Vagina (tissue), 2 donors: ENCODE measurements at regions not wholly inside any gene's neighbourhood (a gene's known extent, or its start where the extent isn't known, plus 50 kb on each side); places are given as distances from the start of the nearest gene placed in this dataset.

Experiments
- POLR2A ChIP-seq, 2 donors: fragments of 450-650 bp; IDR thresholded peaks; one replicate each; pipeline ENCODE4 v1.6.1; 2017; ENCODE audit warnings: antibody characterized with exemption in 2 of 2, mild to moderate bottlenecking in 2 of 2, moderate library complexity in 2 of 2
- POLR2AphosphoS5 ChIP-seq, 2 donors: sonication (generic); formaldehyde crosslinking; IDR thresholded peaks; one replicate each; pipeline ENCODE4 v1.9.0; 2017; ENCODE audit warnings: antibody characterized with exemption in 2 of 2, mild to moderate bottlenecking in 2 of 2, low read depth in 1 of 2; ENCODE audit not compliant: insufficient read depth in 1 of 2
- TF ChIP-seq, protein P1 (sequence below), 3 experiments: fragments of 450-650 bp in 2 of 3; fragments of 200-600 bp in 1 of 3; sonication (generic) in 1 of 3; IDR thresholded peaks; one replicate each; pipeline ENCODE4 v1.5.1; 2017 to 2019; ENCODE audit warnings: antibody characterized with exemption in 3 of 3, mild to moderate bottlenecking in 2 of 3, moderate library complexity in 2 of 3

DNA sequence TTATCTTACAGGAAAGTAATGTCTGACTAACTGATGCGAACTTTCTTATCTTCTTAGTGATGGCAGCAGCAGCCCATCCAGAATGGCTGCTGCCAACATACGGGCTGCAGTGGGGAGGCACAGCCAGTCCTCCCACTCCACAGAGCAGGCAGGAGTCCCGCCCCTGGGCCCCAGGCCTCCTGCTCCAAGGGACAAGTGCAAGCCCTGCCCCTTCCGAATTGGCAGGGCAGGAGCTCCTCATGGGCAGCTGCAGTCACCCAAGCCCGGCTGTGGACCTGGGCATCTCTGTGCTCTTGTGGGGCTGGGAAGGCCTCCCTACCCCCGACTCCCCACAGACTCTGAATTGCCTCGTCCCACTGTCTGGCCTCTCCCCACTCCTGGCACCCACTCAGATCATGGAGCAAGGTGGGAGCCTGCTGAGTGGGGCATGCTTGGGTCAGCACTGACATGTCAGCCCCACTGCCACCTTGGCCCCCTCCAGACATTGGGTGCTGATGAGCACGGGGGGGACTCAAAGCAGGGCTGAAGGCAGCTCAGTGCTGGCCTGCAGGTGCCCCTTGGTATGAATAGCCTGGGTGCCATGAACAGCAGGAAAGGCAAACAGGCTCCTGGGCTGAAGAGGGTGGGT is 618.9 kb upstream of the KCNMB2 start:
- TF ChIP-seq, protein P1, sequence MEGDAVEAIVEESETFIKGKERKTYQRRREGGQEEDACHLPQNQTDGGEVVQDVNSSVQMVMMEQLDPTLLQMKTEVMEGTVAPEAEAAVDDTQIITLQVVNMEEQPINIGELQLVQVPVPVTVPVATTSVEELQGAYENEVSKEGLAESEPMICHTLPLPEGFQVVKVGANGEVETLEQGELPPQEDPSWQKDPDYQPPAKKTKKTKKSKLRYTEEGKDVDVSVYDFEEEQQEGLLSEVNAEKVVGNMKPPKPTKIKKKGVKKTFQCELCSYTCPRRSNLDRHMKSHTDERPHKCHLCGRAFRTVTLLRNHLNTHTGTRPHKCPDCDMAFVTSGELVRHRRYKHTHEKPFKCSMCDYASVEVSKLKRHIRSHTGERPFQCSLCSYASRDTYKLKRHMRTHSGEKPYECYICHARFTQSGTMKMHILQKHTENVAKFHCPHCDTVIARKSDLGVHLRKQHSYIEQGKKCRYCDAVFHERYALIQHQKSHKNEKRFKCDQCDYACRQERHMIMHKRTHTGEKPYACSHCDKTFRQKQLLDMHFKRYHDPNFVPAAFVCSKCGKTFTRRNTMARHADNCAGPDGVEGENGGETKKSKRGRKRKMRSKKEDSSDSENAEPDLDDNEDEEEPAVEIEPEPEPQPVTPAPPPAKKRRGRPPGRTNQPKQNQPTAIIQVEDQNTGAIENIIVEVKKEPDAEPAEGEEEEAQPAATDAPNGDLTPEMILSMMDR (IDR thresholded peaks at IDR 0.05): no peak
- no peak for TF ChIP-seq POLR2A (IDR thresholded peaks at IDR 0.05)
- TF ChIP-seq POLR2AphosphoS5 (IDR thresholded peaks at IDR 0.05; ENCODE audit: insufficient read depth in 1 of 2, low read depth in 1 of 2): no peak
